A172 (cell line): ENCODE measurements at regions not wholly inside any gene's neighbourhood (a gene's known extent, or its start where the extent isn't known, plus 50 kb on each side); places are given as distances from the start of the nearest gene placed in this dataset.
"Not testable (repeated sequence)": the region's sequence is repeated elsewhere in the genome, so short reads cannot be mapped to it uniquely, and the experiment has no call there.

ENCODE experiments used
- DNase-seq: peaks from one replicate; pipeline ENCODE4 v3.0.0-alpha.2; 2015; ENCODE audit warnings: low spot score

DNA sequence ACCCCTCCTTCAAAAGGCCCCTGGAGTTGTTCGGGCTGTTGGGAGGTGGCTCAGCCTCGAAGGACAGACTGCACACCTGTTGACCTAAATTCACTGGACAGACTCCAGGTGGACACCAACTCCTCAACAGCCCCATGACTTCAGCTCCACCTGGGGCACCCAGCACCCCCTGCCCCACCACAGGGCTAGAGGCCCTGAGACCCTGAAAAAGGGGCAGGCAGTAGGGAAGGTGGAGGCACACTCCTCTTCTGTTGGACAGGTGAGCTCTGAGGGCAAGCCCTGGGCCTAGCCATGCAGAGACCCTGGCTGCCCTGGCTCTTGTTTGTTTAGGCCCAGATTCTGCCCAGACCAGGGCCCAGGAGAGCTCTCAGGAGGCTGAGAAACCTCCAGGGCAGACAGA, 409.7 kb upstream of the CAMK1G start:
- not testable (repeated sequence) for DNase-seq

DNA sequence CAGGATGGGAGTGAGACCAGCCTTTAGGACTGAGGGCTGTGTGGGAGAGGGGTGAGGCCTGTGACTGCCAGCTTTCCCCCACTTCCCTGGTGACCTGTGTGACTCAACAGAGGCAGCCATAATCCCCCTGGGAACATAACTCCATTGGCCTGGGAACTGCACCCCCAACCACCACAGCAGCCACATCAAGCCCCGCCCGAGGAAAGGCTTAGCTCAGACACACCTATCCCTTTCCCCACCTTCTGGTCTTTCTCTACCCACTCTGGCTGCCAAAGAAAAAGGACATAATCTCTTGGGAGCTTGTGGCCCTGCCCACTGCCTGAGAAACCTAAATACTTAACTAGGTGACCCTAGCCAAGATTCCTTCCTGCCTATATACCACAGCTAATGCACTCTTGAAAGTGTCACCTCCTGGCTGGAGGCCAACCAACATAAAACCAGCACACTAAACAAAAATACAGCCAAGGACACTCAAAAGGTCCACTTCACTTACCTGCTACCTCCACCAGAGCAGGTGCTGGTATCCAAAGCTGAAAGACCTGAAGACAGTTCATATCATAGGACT, 406.6 kb upstream of the CAMK1G start:
- no peak for DNase-seq

DNA sequence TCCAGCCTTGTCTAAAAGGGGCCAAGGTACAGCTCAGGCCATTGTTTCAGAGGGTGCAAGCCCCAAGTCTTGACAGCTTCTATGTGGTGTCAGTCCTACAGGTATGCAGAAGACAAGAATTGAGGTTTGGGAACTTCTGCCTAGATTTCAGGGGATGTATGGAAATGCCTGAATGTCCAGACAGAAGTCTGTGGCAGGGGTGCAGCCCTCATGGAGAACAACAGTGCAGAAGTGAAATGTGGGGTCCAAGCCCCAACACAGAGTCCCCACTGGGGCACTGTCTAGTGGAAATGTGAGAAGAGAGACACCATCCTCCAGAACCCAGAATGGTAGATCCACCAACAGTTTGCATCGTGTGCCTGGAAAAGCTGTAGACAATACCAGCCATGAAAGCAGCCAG, 400.3 kb upstream of the CAMK1G start:
- no peak for DNase-seq

DNA sequence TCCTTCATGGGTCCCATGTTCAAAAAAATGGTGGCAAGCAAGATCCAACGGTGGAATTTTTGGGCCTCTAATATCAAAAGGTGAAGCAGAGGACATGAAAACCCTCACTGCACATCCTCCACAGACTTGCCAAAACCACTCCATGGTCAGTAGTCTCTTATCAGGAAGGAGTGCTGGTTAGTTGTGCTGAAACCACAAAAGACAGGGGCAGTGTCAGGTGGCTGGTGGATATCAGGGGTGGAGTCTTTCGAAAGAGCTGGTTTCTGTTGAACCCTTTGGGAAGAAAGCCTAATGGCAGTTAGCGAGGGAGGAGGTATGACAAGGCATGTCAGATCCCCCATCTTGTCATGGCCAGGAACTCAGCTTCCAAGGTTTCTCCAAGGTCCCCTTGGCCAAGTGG, 395.9 kb upstream of the CAMK1G start:
- no peak for DNase-seq

DNA sequence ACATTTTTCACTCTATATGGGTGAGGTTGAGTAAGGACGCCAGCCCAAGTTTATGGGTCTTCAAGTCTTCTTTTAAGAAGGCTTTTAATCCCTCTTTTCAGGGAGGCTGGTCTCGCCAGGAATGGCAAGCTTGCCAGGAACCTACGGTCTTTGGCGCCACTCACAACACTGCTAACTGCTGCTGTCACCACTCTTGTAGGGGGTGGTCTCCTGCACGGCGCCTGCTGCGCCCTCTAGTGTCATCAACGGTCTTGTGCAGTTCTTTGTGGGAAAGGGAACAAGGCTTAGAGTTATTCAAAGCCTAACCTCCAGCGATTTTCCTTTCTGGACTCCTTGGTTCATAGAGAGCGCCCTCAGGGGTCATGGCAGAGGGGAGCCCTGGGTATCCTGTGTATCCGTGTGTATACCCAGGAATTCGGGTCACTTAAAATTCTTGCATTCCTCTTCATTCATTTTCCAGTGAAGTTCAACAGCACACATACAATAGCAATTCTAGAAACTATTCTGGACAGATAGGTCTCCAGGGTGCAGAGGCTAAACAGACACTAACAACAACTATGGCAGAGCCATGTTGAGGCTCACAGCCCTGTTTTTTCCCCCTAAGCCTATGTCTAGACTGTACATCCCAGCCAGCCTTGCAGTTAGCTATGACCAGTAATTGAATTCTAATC, 392.8 kb upstream of the CAMK1G start:
- peak; percentile 77 for DNase-seq

DNA sequence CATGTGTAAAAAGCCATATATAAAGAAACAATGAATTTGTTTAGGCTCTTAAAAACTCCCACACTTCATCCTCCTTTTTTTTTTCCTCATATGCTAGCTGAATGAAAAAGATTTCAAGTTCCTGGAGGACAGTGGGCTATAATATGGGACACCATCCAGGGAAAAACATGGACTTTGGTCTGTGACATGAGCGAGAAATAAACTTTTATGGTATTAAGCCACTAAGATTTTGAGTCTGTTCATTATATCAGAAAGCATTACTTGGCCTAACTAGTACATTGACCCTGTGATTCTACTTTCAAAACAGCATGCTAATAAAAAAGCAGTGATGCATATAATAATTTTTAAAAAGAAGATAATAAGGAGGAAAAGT, 392.3 kb upstream of the CAMK1G start:
- DNase-seq = no peak

DNA sequence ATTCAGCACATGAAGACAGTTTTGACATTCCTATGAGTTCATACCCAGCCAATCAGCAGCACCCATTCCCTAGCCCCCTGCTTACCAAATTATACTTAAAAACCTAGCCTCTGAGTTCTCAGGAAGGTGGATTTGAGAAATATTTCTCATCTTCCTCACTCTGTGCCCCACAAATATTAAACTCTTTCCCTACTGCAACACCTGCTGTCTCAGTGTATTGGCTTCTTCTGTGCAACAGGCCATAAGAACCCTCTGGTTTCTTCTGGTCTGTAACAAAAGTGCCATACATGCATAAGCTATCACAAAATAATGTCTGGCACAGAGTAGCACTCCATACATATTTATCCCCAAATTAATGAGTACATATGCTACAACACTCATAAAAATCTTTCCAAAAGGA, 387.4 kb upstream of the CAMK1G start:
- no peak for DNase-seq

DNA sequence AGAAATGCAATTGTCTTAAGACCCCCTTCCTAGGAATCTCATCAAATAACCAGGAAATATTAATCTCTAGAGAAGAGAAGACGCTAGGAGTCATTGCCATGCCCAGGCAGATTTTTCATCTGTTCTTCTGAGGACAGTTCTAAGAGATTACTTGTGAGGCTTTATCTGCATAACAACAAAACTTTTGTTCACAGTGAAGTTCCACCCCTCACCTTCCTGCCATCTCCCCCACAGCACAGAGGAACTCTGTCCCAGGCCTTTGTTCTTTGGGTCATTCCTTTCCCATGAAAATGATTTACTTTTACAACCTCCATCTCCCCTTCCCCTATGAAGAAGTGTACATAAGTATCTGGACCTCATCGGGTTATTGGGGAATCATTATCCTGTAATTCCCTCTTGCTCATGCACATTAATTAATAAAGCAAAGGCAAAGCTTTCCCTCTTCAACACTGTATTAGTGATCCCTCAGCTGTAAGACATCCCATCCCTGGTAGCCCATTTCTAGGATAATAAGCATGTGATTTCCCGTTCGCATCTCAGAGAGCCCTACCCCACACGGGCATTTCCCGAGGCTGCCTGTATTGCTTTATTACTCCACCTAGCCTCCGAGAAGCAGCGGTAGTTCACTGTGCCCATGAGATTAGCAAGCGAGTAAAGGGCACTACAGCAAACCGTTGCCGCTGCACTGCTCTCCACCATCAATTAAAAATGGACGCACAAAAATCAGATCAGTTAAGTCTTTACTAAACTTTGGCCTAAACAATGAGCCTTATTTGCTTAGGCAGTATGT, 384.4 kb upstream of the CAMK1G start:
- DNase-seq = no peak

DNA sequence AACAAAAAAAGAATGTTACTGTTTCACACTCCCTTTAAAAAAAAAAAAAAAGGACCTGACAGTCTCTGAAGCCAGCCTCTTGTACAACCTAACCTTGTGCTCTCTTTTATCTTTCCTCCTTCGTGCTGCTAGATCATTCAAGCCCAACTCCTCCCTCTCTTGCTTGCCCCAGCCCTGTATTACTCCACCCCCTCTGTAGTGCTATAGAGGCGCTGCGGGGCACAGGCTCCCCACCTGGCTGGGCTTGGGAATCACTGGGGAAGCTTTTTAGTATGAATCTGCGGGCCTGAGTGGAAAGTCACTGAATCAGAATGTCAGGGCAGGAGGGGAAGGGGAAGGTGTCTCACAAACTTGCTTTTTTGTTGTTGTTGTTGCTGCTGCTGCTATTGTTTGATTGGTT, 383.7 kb upstream of the CAMK1G start:
- DNase-seq = no peak

DNA sequence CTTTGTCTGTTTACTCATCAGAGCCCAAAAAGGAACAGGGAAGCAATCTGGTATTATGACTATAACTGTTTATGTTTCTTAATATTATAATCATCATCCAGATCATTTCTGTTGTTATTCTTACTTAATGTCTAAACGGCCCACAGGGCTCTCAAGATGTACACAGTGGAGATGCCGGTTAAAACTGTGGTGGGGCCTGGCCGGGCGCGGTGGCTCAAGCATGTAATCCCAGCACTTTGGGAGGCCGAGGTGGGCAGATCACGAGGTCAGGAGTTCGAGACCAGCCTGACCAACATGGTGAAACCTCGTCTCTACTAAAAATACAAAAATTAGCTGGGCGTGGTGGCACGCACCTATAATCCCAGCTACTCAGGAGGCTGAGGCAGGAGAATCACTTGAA, 381.2 kb upstream of the CAMK1G start:
- DNase-seq = not testable (repeated sequence)

DNA sequence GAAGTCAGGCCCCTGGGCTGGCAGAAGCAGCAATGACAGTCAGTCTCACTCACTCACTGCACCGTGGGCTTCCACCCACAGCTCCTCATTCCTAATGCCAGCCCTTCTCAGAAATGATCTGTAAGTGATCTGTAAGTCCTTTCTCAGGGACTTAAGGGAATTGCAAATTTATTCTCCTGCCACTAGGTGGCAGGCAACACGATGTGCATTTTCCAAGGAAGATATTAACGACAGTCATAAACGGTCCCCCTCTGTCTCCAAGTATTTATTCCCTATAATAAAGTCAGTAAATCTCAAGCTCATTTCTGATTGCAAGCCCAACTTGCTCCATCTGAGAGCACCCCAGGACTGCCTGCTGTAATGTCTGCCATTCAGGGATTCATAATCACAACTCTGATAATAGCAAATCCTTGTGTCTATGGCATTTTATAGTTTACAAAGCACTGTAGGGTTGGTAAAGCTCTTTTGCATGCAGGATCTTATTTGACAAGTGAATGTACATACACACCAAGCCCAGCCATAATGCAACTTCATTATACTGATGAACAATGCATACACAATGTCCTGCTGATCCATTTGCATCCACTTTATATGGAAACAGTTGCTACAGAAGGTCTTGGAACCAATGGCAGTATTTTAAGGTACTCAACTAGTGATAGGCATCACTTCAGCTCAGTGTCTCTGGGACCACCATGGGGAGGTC, 380.5 kb upstream of the CAMK1G start:
- peak; percentile 36 for DNase-seq

DNA sequence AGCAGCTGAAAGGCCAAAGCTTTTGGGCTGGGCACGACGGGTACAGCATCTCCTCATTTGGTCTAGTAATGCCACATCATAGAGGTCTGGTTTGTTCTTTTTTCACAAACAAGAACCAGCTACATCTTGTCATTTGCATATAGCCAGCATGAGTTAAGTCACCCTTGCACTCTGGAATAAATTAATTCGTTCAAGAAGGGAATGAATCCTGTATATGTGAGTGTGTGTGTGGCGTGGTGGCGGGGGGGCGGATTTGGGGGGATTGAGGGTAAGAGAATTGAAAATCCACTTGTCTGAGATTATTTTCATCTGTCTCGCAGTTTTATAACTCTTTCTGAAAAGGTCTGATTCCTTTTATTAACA, 380.0 kb upstream of the CAMK1G start:
- DNase-seq = no peak

DNA sequence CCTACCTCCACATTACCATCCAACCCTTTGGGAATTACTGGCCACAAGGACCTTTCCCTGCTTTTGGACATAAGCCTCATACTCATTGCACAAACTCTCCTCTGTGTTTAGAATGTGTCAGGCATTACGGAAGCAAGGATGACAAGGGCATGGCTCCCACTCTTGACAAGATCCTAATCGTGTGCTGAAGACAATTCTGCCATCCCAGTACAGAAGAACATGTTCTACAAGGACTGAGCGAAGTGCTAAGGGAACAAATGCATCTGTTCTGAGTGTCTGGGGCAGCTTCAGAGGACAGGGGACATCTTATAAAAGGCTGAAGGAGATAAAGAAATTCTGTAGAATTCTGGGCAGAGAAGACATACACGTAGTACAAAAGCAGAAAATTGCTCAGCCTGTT, 378.5 kb upstream of the CAMK1G start:
- DNase-seq = no peak

DNA sequence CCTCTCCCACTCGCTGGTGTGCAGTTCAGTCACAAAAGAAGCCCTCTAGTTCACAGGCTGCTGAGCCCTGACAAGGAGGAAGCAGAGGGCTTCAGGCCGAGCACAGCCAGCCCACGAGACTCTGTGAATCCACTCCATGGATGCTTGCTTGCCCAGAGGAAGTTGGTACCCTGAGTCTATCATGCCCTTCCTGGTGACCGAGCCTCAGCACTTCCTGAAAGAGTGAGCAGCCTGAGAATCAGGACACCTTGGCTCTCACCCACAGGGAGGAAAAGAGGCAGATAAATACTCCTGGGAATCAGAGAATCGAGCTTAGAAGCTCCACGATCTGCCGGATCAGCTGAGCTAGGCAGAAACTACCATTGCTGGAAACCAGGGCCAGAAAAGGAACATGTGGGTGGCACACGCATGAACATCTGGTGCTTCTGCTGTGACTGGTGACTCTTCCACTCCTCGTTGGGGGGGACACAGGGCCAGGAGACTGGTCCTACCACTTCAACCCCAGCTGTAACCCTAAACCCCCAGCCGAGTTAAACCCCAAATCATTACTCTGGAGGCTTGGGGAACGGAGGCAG, 376.3 kb upstream of the CAMK1G start:
- no peak for DNase-seq

DNA sequence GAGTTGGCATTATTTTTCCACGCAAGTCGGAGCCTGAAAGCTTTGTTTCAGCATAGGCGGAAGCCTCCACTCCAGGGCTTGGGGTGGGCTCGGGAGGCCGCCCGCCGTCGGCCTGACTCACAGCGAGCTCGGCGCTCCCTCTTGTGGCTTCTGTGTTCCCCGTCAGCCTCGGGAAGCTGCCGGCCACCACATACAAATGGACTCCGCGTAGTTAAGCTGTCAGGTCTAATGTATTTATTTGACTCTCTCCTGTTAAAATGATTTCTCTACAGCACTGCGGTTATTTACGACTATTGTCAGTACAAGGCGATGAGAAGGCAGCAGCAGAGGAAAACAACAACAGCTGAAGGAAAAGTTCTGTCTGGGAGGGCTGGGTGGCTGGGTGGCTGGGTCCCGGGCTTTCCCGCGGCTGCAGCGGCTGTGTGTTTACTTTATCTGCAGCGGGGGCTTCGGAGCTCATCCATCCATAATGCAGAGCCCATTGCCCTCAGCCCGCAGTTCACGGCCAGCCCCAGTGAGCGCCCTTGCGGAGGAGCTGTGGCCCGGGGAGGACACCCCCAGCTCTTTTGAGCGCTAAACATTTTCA, 375.7 kb upstream of the CAMK1G start:
- DNase-seq = peak; percentile 49

DNA sequence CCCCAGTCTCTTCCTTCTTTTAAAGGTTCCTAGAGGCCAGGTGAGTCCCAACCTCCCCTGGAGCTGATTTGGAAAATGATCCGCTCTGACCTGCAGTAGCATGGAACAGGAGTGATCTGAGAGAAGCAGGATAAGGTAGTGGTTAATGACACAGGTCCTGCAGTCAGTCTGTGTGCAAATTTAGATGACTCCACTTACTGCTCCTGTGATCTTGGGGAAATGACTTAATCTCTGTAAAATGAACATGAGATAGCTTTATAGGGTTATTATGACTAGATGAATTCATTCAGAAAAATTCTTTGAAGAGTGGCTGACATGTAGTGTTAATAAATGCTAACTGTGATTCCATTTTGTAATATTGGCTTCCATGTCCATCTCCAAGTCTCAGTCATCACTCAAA, 374.9 kb upstream of the CAMK1G start:
- DNase-seq = no peak

DNA sequence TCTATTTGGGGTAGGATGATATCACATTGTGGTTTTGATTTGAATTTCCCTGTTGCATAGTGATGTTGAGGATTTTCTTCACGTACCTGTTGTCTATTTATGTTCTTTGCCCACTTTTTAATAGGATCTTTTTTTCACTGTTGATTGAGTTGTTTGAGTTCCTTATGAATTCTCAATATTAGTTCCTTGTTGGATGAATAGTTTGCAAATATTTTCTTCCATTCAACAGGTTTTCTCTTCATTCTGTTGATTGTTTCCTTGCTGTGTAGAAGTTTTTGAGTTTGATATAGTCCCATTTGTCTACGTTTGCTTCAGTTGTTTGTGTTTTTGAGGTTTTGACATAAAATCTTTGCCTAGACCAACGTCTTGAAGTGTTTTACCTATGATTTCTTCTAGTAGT, 369.5 kb upstream of the CAMK1G start:
- DNase-seq = no peak

DNA sequence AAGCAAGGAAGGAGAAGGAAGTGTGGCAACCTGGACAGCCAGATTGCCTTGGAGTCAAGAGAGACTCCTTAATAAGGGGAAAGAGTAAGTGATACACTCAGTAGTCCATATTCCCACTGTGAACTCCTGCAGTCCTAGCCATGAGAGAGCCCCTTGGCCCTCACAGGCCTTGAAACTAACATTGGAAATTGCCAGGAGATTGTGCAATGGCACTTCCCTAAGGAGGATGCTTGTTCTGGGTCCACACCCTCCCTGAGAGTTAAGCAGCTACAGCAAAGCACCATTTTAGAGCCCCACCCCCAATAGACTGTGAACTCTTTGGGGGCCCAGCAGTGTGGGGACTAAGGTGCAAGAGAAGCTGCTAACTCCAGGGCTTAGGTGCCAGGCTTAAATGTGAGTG, 367.7 kb upstream of the CAMK1G start:
- no peak for DNase-seq

DNA sequence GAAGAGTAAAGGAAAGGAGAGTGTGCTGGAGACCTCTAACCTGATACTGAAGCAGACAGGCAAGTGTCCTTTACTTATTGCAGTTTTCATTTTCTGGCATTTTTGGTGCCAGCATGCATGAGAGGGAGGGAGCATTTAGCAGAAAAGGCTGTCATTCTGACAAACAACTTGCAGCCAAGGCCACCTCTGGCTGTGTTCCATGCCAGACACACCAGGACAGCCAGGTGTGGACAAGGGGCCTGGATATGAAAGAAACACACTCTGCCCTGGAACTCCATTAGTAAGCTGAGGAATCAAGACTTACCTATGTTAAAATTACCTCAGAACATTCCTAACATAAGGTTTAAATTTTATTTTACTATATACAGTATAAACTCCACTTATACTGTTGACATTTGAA, 365.4 kb upstream of the CAMK1G start:
- DNase-seq = no peak

DNA sequence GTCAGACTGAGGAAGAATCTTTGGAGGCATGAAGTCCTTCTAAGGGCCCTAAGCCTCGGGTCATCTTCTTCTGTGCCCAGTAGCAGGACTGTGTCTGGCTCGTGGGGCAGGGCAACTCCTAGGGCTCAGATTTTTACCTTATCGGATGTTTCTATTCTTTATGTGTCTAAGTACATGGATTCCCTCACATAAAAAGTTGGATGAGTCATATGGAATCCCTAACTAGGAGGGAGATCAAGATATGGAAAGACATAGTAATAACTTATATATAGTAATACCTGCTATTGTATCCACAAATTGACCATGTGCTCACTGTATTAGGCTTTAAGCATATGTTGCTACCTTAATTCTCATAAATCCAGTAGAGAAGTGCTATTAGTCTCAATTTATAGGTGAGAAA, 364.5 kb upstream of the CAMK1G start:
- DNase-seq = no peak

DNA sequence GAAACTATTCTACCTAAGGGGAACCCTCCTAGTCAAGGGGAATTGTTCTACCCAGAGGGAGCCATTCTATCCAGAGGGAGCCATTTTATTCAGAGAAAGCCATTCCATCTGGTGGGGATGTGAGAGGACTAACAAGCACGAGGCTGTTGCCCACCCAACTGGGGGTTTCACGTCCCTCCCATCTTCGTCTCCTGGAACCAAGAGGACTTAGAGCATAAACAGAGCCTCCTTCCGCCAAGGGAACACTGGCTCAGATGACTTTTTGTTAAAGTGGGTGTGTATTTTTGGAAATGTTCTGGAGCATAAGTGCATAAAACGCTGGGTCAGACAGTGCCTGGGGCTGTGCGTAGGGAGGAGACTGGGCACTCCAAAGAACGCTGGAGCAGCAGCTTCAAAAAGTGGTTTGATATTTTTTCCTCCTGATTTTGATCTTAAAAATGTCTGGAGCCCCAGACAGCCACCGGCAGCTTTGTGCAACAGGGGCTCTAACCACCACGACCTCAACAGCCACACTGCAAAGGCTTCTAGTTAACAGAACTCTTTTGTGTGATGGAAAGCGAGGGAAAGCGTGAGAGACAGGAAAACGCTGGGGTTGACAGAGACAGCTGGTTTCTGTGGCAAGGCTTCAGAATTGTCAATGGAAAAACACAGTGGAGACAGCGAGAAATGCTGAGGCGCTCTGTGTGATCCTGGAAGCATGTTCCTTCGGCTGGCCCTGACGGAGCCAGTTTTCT, 363.6 kb upstream of the CAMK1G start:
- DNase-seq = no peak
